Loucy (cell line): ENCODE measurements at regions not wholly inside any gene's neighbourhood (a gene's known extent, or its start where the extent isn't known, plus 50 kb on each side); places are given as distances from the start of the nearest gene placed in this dataset.

Experiments used
- H2AFZ ChIP-seq: fragments of 200-600 bp; sonication (generic); 2 replicates; pipeline ENCODE4 v1.6.0; 2016; ENCODE audit warnings: antibody characterized with exemption, mild to moderate bottlenecking, low read length, moderate library complexity
- H3F3A ChIP-seq: fragments of 200-600 bp; 2 replicates; pipeline ENCODE4 v1.6.0; 2016; ENCODE audit warnings: antibody characterized with exemption, low read depth, mild to moderate bottlenecking
- H3K27me3 ChIP-seq: fragments of 200-600 bp; sonication (generic); 2 replicates; pipeline ENCODE4 v1.6.1; 2014; ENCODE audit warnings: low read length, mild to moderate bottlenecking; ENCODE audit not compliant: insufficient read depth, poor library complexity, severe bottlenecking
- H3K36me3 ChIP-seq: fragments of 200-600 bp; sonication (generic); 2 replicates; pipeline ENCODE4 v1.6.1; 2016; ENCODE audit warnings: low read length; ENCODE audit not compliant: insufficient read depth
- H3K4me1 ChIP-seq: fragments of 200-600 bp; sonication (generic); 2 replicates; pipeline ENCODE4 v1.5.1; 2014; ENCODE audit warnings: low read length, mild to moderate bottlenecking; ENCODE audit not compliant: insufficient read depth, poor library complexity, severe bottlenecking
- H3K4me2 ChIP-seq: fragments of 200-600 bp; sonication (generic); 2 replicates; pipeline ENCODE4 v1.6.0; 2014; ENCODE audit warnings: antibody characterized with exemption, low read length, low read depth, mild to moderate bottlenecking; ENCODE audit not compliant: poor library complexity, severe bottlenecking
- H3K4me3 ChIP-seq: fragments of 200-600 bp; sonication (generic); 2 replicates; pipeline ENCODE4 v1.5.1; 2014; ENCODE audit warnings: low read length, mild to moderate bottlenecking, mixed read lengths; ENCODE audit not compliant: poor library complexity, severe bottlenecking
- H3K79me2 ChIP-seq: fragments of 200-600 bp; sonication (generic); 2 replicates; pipeline ENCODE4 v1.6.1; 2014; ENCODE audit warnings: low read length; ENCODE audit not compliant: insufficient read depth
- H3K9ac ChIP-seq: fragments of 200-600 bp; sonication (generic); 2 replicates; pipeline ENCODE4 v1.6.0; 2014; ENCODE audit warnings: mild to moderate bottlenecking, low read depth, low read length, moderate library complexity; ENCODE audit not compliant: poor library complexity, severe bottlenecking
- H3K9me2 ChIP-seq: fragments of 200-600 bp; sonication (generic); replicated peaks from 2 replicates; pipeline ENCODE4 v1.6.1; 2016; ENCODE audit warnings: low read depth, low read length, mixed read lengths
- H3K9me3 ChIP-seq: fragments of 200-600 bp; sonication (generic); 2 replicates; pipeline ENCODE4 v1.6.1; 2014; ENCODE audit warnings: mild to moderate bottlenecking, antibody characterized with exemption, low read length, low read depth; ENCODE audit not compliant: insufficient read depth
- H4K20me1 ChIP-seq: fragments of 200-600 bp; sonication (generic); 2 replicates; pipeline ENCODE4 v1.6.0; 2014; ENCODE audit warnings: antibody characterized with exemption, low read length, mild to moderate bottlenecking; ENCODE audit not compliant: insufficient read depth, poor library complexity, severe bottlenecking
- EZH2phosphoT487 ChIP-seq: fragments of 200-600 bp; IDR thresholded peaks from 2 replicates; pipeline ENCODE4 v1.6.1; 2018; ENCODE audit warnings: antibody characterized with exemption, mild to moderate bottlenecking, moderate library complexity, borderline replicate concordance
- TF ChIP-seq, protein P1 (sequence below): fragments of 200-600 bp; sonication (generic); conservative IDR thresholded peaks from 2 replicates; pipeline ENCODE4 v1.5.1; 2014; ENCODE audit warnings: mild to moderate bottlenecking, antibody characterized with exemption, low read length

DNA sequence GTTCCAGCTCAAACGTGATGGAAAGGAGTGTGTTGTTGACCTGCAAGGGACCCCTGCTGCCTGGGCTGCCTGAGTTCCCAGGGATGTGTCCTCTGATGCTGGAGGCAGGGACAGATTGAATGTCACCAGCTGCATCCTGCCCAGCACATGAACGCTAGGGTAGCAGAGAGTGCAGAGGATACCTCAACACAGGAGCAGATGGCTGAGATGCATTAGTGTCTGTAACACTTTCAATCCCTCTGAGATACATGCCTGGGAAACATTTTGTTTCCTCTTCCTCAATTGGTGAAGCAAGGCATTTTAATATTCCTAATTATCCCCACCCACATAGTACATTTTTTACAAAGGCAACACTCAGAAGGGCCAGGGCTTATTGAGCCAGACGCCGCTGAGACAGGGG lies 106.4 kb upstream of the UBL3 start:
- Histone ChIP-seq H3K9ac (no peak overlapping the region), H3K9me3 (no peaks in the 10 kb centered on the region), H3F3A (no peaks in the 10 kb centered on the region), H3K4me2 (no peak overlapping the region), H3K36me3 (no peaks in the 10 kb centered on the region), H3K4me1 (peaks cover 3% of the 10 kb centered on the region), H3K9me2 (no peaks in the 10 kb centered on the region), H3K27me3 (no peaks in the 10 kb centered on the region), H4K20me1 (no peaks in the 10 kb centered on the region), H3K4me3 (no peak overlapping the region), H2AFZ (no peak overlapping the region), H3K79me2 (no peaks in the 10 kb centered on the region)
- TF ChIP-seq, protein P1, sequence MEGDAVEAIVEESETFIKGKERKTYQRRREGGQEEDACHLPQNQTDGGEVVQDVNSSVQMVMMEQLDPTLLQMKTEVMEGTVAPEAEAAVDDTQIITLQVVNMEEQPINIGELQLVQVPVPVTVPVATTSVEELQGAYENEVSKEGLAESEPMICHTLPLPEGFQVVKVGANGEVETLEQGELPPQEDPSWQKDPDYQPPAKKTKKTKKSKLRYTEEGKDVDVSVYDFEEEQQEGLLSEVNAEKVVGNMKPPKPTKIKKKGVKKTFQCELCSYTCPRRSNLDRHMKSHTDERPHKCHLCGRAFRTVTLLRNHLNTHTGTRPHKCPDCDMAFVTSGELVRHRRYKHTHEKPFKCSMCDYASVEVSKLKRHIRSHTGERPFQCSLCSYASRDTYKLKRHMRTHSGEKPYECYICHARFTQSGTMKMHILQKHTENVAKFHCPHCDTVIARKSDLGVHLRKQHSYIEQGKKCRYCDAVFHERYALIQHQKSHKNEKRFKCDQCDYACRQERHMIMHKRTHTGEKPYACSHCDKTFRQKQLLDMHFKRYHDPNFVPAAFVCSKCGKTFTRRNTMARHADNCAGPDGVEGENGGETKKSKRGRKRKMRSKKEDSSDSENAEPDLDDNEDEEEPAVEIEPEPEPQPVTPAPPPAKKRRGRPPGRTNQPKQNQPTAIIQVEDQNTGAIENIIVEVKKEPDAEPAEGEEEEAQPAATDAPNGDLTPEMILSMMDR: no peak
- no peak for TF ChIP-seq EZH2phosphoT487

DNA sequence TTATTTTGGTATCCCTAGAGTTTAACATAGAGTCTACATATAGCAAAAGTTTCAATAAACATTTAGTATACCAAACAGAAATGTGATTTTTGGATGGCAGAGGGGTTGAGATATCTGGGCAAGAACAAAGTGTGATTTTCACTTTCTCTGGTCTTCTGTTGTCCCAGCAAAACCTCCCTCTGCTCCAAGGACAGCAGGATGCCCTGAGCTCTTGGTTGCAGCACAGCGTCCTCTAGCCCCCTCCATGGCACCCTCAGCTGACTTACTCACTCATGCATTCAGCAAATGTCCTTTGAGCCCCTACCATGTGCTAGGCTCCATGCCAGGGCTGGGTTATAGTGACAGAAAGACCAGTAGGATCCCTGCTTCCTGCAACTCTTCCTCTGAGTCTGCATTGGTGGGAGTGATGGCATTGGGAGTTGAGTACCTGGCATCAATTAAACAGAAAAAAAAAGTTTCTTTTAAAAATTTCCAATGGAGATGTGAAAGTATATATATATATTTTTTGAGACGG lies 104.8 kb upstream of the UBL3 start:
- H2AFZ ChIP-seq: no peak overlapping the region
- no peak overlapping the region for H3K9ac ChIP-seq
- H4K20me1 ChIP-seq: no peaks in the 10 kb centered on the region
- H3K4me3 ChIP-seq: no peak overlapping the region
- H3K27me3 ChIP-seq: no peaks in the 10 kb centered on the region
- no peaks in the 10 kb centered on the region for H3K9me3 ChIP-seq
- no peak overlapping the region for H3K4me2 ChIP-seq
- H3K4me1 ChIP-seq: peaks cover 3% of the 10 kb centered on the region
- no peak for TF ChIP-seq EZH2phosphoT487
- TF ChIP-seq, protein P1: no peak
- no peaks in the 10 kb centered on the region for H3K9me2 ChIP-seq
- no peaks in the 10 kb centered on the region for H3K36me3 ChIP-seq
- no peaks in the 10 kb centered on the region for H3K79me2 ChIP-seq
- no peaks in the 10 kb centered on the region for H3F3A ChIP-seq

DNA sequence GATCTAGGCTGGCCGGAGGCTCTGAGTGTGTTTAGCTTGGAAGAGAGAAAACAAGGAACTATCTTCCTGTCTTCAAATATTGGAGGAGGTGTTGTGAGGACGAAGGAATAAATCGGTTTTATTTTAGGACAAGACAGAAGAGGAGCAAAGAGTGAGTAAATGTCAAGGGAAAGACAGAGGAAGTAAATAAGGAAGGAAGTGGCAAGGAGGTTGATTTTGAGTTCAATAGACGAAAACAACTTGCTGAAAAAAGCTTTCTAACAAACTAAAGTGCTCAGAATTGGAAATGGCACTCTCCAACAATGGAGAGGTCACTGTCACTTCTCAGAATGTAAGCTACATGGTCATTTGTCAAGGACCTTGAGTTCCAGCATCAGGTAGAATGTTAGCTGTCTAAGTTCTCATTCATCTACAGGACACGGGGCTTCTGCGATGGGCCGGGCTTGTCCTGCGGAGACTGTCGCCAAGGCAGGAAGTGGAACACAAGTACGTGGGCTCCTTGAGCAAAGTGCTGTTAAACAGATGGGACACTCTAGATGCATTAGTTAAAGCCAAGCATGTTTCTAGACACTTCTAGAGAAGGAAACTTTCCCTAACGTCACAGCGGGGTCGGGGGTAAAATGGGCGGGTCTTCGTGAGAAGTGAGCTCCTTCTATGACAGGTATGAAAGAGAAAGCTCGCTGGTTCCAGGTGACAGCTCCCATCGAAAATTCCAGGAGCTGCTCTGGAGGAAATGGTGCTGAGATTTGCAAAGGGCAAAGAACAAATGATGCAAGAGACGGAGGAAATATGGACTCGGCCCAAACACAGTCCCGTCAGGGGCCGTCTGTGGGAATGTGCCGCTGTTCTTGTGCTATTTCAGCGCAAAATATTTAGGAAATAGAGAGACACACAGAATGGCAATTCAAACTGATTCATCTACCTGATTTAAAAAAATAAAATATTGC lies 103.9 kb upstream of the UBL3 start:
- Histone ChIP-seq H3K79me2 (no peaks in the 10 kb centered on the region), H3K4me1 (peaks cover 3% of the 10 kb centered on the region), H3K4me2 (peak overlapping the region; percentile 25), H3K4me3 (peak overlapping the region; percentile 20), H4K20me1 (no peaks in the 10 kb centered on the region), H3K9me2 (no peaks in the 10 kb centered on the region), H3K9me3 (no peaks in the 10 kb centered on the region), H3K36me3 (no peaks in the 10 kb centered on the region), H3K9ac (no peak overlapping the region), H3K27me3 (no peaks in the 10 kb centered on the region), H2AFZ (peak overlapping the region; percentile 62), H3F3A (no peaks in the 10 kb centered on the region)
- no peak for TF ChIP-seq EZH2phosphoT487
- TF ChIP-seq, protein P1: no peak
